Hematopoietic multipotent progenitor cell treated with erythropoietin and hydrocortisone succinate and interleukin-3 and kit ligand, for 15 days (in vitro differentiated cells): ENCODE measurements at regions not wholly inside any gene's neighbourhood (a gene's known extent, or its start where the extent isn't known, plus 50 kb on each side); places are given as distances from the start of the nearest gene placed in this dataset.

Experiments used
- DNase-seq: peaks from one replicate; pipeline ENCODE4 v3.0.0-alpha.2; 2015; ENCODE audit warnings: low spot score

DNA sequence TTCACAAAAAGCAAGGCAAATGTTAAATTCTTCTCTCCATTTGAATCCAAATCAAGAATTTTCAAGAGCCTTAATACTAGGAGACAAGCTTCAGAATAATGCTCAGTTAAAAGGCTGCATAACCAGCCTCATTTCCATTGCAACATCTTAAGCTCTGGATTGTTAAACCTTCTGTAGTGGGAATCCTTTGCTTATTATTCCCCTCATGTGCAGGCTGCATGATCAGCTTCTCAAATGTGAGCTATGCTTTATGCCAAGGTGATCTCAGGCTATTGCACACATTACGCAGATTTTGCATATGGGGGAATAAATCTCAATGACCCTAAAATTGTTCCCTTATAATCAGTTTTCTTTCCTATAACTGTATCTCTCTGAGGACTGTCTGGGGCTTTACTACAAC is 71.7 kb upstream of the CCDC196 start:
- no peak for DNase-seq

GRCh38 chr14:66420251-66421006 is 65.7 kb upstream of the CCDC196 start:
- no peak for DNase-seq

- no peak for DNase-seq
These were observed 63.9 kb upstream of the CCDC196 start for GRCh38 chr14:66421990-66422946.

DNA sequence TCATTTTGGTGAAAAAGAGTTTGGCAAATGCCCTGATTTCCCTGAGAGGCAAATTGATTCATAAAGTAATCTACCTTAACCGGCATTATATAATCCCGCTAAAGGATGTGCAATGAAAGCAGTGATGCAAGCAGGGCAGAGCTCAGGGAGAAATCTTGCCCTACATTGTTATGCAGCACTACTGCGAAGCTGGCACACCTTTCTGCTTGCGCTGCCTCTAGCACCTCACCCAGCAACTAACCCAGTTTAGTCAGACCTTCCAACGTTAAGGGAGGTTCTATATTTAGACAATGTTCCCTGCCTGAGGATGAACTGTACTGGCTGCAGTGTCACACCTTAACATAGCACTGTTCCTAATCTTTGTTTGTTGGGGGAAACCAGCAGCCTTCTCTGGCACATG is 60.8 kb upstream of the CCDC196 start:
- no peak for DNase-seq

GRCh38 chr14:66426451-66426850 is 59.7 kb upstream of the CCDC196 start:
- no peak for DNase-seq

- no peak for DNase-seq
These were observed 53.8 kb upstream of the CCDC196 start for GRCh38 chr14:66432334-66432733.

GRCh38 chr14:66434464-66434863 is 51.7 kb upstream of the CCDC196 start:
- no peak for DNase-seq

GRCh38 chr14:66435683-66436082 is 50.5 kb upstream of the CCDC196 start:
- DNase-seq = no peak
